ENCODE measurements at regions not wholly inside any gene's neighbourhood (a gene's known extent, or its start where the extent isn't known, plus 50 kb on each side); places are given as distances from the start of the nearest gene placed in this dataset.
A peak's percentile ranks its signal among the peaks of the same experiment; 100 is the strongest.

DNA sequence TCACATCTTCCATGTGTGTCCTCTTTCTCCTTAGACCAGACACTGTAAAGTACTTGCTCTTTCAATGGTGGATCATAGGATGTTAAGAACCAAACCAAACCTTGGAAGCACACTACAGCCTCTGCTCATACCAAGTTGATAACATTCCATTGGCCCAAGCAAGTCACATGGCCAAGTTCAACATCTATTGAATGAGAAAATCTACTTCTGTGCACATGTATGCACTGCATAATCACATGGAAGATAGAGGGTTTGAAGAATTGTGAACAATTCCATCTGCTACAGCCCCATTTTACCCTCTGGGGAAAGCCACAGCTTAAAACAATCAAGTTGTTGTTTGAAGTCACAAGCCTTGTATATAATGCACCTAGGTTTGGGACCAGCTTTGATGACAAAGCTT, 68.2 kb downstream of the MFAP3 start:
- no peak for DNase-seq

DNA sequence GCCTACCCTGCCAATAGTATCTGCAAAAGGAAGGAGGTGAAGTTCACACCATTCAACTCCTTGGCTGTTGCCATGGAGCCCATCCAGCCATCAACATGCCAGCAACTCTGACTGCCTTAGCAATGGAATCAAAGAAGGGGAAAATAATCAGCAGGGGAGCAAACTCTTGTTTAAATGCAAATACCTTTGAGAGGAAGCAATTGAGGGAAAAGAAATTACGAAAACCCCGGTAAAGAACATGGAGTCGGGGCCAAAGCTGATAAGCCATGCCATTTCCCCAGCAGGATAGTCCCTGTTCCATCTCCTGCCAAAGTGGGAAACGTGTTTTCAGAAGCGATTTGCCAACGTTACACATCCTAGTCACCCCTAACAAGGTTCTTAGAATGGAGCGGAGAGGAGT, 69.0 kb downstream of the MFAP3 start:
- DNase-seq: no peak

- no peak for DNase-seq
Observed at GRCh38 chr5:154109416-154110106, 70.8 kb downstream of the MFAP3 start.

- no peak for DNase-seq
Observed at GRCh38 chr5:154110107-154110453, 71.3 kb downstream of the MFAP3 start.

GRCh38 chr5:154110716-154111115, 71.9 kb downstream of the MFAP3 start:
- DNase-seq: no peak

GRCh38 chr5:154111214-154111613, 72.4 kb downstream of the MFAP3 start:
- DNase-seq: no peak

GRCh38 chr5:154112255-154112654, 73.5 kb downstream of the MFAP3 start:
- no peak for DNase-seq

GRCh38 chr5:154115291-154115690, 75.2 kb upstream of the GALNT10 start:
- DNase-seq: no peak

- no peak for DNase-seq
Observed at GRCh38 chr5:154117050-154117449, 73.5 kb upstream of the GALNT10 start.

- DNase-seq: no peak
Observed at GRCh38 chr5:154117930-154118329, 72.6 kb upstream of the GALNT10 start.

- DNase-seq: no peak
Observed at GRCh38 chr5:154118385-154118784, 72.1 kb upstream of the GALNT10 start.

- no peak for DNase-seq
Observed at GRCh38 chr5:154118893-154119336, 71.6 kb upstream of the GALNT10 start.

DNA sequence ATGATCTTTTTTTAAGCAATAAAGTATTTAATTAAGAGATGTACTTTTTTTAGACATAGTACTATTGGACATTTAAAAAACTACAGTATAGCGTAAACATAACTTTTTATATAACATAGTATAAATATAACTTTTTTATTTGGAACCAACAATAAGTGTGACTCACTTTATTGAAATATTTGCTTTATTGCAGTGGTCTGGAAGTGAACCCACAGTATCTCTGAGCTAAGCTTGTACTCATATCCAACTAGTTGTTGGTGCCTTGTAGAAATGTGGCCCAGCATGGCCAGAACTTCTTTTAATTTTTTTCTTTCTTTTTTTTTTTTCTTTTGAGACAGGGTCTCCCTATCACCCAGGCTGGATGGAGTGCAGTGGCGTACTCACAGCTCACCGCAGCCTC, 61.5 kb upstream of the GALNT10 start:
- no peak for DNase-seq

GRCh38 chr5:154129921-154130320, 60.6 kb upstream of the GALNT10 start:
- DNase-seq: no peak

DNA sequence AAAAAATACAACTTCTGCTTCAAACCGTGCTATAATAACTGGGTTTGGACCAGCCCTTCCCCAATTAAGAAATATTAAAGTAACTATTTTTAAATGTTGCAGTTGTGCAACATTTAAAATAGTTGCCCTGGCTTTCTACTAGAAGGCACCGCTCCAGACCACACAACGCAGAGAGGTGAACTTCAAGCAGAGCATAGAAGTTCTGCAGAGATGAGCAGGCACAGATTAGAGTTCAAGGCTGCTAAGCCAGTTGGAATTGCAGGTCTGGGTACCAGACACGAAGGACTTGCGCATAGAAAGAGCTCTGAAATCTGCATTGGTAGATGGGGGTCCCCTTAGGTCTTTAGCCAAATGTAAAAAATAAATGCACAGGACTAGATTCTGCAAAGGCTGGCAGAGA, 58.7 kb upstream of the GALNT10 start:
- DNase-seq: no peak

DNA sequence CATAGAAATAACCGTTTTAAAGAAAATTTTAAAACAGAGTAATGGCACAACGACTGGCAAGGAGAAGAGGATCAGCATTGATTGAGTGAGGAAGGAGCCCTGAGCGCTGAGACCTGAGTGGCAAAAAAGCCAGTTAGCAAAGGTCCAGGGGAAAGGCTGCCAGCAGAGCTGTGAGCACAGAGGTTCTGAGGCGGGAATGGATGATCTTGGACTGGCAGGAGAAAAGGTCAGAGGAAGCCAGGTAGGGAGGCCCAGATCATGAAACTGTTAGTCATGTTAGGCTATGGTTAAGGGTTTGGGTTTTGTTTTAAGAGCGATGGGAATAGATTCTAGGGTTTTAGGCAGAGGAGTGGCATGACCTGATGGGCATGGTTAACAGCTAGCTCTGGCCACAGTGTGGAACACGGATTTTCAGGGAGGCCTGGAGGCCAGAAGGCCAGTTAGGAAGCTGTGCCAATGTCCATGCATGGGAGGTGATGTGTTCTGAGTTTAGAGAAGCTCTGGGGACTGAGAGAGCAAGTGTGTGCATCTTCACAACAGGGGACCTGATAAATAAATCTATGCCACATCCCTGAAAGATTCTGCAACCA, 57.7 kb upstream of the GALNT10 start:
- DNase-seq: no peak

- DNase-seq: no peak
Observed at GRCh38 chr5:154133591-154133990, 56.9 kb upstream of the GALNT10 start.

- no peak for DNase-seq
Observed at GRCh38 chr5:154134499-154134898, 56.0 kb upstream of the GALNT10 start.

- no peak for DNase-seq
Observed at GRCh38 chr5:154135125-154135817, 55.3 kb upstream of the GALNT10 start.

DNA sequence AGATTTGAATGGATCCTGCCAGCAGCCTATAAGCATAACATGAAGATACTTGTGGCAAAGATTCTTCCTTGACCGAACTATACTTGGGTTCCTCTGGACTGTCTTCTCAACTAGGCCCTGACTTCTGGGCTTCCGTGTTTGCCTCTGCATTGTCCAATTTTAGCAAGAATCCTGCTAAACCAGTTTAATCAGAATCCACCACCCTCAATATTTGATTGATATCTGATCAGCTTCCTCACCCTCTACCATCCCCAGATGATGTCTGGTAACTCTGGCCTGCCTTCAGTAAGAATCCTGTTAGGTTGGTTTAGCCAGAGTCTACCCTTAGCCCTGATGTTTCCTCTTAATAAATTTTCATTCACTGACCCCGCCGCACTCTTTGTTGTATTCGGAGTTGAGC, 54.4 kb upstream of the GALNT10 start:
- DNase-seq: no peak

DNA sequence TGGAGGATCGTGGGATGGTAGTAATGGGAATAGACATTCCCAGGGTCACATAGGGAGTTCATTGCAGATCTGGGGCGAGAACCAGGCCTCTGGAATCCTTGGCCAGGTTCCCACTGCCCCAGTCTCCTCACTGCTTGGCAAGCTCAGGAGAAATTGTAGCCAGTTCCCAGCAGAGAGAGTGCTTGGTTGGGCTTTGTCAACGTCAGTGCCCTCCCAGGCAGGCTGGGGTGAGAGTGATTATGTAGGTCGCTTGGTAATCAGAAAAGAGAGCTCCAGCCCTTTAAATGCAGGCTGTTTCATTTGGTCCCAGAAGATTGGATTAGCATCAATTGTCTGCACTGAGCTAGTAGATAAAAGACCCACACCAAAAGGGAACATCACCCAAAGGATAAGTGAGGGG, 51.8 kb upstream of the GALNT10 start:
- DNase-seq: peak; percentile 51

- DNase-seq: no peak
Observed at GRCh38 chr5:154140381-154140780, 50.2 kb upstream of the GALNT10 start.
